HG02623 (cell line): ENCODE measurements at regions not wholly inside any gene's neighbourhood (a gene's known extent, or its start where the extent isn't known, plus 50 kb on each side); places are given as distances from the start of the nearest gene placed in this dataset.
"Not testable (repeated sequence)": the region's sequence is repeated elsewhere in the genome, so short reads cannot be mapped to it uniquely, and the experiment has no call there.

Experiments
- ATAC-seq: cut with Tn5 transposase; IDR thresholded peaks from one replicate; pipeline ENCODE4 v1.9.1; 2021; ENCODE audit warnings: moderate library complexity; ENCODE audit not compliant: unreplicated experiment

DNA sequence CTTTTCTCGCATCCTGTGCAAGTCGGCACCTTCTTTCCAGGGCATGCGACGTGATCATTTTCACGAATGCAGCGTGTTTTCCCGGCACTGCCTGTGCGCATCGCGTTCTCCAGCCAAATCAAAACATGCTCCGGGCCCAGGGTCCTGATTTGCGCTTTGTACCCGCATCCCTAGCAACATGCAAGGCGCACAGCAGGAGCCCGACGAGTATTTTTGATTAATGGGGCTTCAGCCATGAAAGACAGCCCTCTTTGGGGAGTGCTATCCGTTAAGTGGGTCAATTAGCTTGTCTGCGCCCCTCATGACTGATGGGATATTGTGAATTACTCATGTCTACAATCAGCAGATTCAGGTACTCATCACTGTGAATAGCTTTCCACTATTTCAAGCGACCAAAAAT is 243.3 kb upstream of the RNF32 start:
- ATAC-seq: no peak

- ATAC-seq: no peak
Measured at GRCh38 chr7:156389116-156389692, 251.4 kb upstream of the RNF32 start.

DNA sequence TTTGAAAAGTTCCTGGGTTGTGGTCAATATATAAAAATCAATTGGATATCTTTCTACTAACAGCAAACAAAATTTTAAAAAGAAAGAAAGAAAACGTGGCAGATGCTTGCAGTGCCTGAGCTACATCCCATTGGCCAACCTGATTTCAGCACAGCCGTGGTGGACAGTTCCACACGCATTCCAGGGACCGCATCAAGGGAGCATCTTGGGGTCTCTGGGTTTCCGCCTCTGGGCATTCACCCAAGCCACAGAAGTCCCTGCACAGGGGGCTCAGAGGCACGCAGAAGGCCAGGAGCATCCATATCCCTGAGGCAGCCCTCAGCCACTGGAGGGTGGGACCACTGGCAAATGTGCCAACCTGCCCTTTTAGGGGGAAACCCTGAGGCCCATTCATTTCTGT is 254.5 kb upstream of the RNF32 start:
- no peak for ATAC-seq

GRCh38 chr7:156384706-156385105 is 255.9 kb upstream of the RNF32 start:
- ATAC-seq: no peak

DNA sequence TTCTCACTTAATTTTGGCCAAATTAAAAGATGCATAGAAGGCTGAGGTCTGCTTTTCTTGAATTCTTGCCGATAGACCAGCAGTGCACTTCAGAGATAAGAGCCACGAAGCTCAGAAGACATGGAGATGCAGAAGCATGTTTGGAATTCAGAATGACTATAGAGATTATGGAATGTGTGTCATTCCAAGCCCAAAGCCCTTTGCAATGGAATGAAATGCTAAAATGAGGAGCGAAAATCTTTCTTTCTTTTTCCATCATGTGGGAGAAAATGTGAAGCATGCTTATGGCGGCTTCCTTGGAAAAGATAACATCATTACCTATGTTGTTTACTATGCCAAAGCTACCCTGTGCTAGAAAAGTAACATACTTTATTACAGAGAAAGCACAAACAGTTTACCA is 257.0 kb upstream of the RNF32 start:
- no peak for ATAC-seq

DNA sequence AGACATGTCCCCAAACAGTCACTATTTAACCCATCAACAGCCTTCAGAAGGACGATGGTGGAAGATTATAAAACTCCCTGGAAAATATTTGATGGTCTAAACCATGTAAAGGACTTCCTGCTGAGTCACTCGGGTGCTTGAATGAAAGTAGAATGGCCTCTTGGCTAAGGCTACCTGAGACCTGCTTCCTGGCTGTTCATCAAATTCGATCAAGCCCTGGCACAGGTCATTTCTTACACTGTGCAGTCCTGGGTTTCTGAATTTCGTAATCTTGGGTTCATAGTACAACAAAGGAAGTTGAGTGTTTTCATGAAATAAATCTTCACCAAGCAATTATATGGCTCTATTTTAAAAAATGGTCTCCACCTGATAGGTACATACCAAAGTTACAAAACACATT is 260.3 kb upstream of the RNF32 start:
- ATAC-seq: no peak

- no peak for ATAC-seq
Measured at GRCh38 chr7:156379324-156380070, 261.1 kb upstream of the RNF32 start.

DNA sequence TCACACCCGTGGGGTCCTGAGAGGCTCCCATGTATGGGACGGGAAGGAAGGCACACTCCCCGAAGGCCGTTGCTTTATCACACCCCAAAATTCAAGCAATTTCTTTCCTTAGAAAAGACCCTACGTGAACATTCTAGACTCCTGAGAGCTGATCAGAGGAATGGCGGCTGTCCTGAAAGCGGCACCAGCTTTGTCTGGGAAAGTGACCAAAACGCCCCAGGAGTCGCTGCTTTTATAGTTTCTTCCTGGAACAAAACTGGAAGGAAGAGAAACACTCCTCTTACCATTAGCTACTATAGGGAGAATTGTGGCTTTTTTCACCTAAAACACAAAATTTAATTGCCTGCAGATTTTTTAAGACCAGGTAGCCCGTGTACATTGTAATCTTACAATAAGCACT is 261.8 kb upstream of the RNF32 start:
- no peak for ATAC-seq

DNA sequence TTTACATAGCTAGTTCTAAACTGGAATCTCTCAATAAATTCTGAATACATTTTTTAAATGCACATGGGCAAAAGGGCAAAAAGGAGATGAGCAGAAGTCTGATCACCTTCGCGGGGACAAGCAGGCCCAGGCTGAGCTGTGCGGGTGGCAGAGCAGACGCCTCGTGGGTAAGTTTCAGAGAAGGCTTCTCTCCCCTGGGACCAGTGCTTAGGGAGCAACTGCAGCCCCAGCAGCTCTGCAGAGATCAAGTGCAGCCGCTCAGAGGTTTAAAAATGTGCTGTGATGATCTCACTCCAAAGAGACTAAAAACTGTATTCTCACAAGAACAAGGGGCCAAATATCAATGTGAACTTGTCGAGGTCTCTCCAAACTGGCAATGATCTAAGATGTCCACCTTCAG is 264.3 kb upstream of the RNF32 start:
- no peak for ATAC-seq

GRCh38 chr7:156374335-156374734 is 266.2 kb upstream of the RNF32 start:
- ATAC-seq: no peak

GRCh38 chr7:156369929-156370328 is 270.6 kb upstream of the RNF32 start:
- ATAC-seq: not testable (repeated sequence)

GRCh38 chr7:156368053-156368843 is 272.3 kb upstream of the RNF32 start:
- no peak for ATAC-seq

GRCh38 chr7:156363751-156364150 is 276.8 kb upstream of the RNF32 start:
- no peak for ATAC-seq

GRCh38 chr7:156360835-156361234 is 279.7 kb upstream of the RNF32 start:
- ATAC-seq: no peak

DNA sequence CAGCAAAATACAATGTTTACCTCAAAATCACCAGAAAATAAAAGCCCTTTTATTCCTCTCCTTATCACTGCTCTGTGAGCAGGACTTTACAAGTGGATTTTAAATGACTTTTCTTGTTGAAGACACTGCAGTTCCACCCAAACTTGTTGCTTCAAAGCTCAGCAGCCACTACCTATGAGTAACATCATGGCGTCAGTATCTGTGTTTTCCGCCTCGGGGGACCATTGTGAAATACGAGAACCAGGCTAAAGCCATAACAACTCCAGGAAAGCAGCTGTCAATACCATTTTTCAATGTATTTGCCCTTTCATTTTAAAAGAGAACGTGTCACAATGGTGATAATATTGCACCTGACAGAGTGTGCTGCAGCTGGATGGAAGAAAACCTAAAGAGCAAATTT is 284.0 kb upstream of the RNF32 start:
- ATAC-seq: no peak

GRCh38 chr7:156353352-156353751 is 287.2 kb upstream of the RNF32 start:
- ATAC-seq: no peak

GRCh38 chr7:156347703-156348248 is 292.8 kb upstream of the RNF32 start:
- ATAC-seq: not testable (repeated sequence)

DNA sequence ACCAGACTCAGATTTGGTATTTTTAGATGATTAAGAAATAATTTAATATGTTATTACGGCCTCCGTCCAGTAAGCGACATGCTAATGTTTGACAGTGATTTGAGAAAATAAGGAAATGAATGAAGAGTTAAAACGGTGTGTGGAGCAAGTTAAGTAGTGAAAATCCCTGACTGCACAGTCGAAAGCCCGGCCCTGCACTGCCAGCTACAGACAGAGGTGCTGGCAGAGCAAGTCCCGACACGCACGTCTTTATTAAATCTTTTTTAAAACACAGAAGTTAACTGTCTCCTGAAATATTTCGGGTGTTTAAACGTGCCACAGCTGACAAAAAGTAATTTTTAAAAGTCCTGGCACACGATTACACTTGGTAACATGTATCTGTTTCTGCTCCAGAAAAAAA is 293.4 kb upstream of the RNF32 start:
- no peak for ATAC-seq

DNA sequence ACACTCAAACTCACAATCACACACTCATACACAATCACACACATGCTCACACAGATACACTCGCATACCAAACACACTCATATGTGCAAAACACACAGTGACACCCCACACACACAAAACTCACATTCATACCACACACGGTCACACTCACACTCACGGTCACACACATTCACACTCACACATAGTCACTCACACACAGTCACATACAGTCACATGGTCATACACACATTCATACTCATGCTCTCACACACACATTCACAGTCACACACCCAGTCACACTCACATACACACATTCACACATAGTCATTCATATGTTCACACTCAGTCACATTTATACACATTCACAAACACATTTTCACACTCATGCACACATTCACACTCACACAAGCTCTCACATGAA is 296.0 kb upstream of the RNF32 start:
- no peak for ATAC-seq

DNA sequence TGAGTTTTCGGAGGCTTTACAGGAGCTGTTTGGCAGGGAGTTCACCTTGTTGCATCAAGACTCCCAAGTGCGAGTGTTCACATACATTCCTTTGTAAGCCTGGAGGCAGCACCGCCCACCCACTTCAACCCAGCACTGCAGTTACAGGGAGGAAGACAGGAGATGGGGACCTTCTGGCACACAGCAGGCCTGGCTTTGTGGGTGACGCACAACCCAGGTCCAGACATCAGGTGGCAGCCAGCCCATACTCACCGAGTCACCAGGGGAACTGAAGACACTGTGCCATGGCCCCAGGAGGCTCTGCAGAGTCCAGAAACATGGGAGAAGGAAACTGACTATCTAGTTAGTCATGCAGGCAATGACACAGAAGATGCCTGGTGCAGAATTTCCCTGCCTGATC is 305.9 kb upstream of the RNF32 start:
- ATAC-seq: no peak

GRCh38 chr7:156327916-156328315 is 312.7 kb upstream of the RNF32 start:
- no peak for ATAC-seq

DNA sequence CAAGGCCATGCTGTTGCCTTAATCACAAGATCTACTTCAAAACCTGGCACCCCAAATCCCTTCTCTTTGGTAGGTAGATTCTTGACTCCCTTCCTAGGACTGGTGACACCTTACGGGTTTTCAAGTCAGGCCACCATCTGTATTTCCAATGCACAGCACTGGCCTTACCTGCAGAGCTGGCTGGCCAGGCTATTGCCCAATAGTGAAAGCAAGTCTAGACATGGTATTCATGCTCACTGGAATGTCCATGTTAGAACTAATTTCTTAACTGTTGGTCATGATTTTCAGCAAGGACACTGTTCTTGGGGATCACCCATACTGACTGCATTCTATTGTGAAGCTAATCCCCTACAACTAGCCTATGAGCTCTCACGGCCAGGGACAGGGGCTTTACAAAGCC is 313.1 kb upstream of the RNF32 start:
- ATAC-seq: no peak
